ENCODE measurements at regions not wholly inside any gene's neighbourhood (a gene's known extent, or its start where the extent isn't known, plus 50 kb on each side); places are given as distances from the start of the nearest gene placed in this dataset.

DNA sequence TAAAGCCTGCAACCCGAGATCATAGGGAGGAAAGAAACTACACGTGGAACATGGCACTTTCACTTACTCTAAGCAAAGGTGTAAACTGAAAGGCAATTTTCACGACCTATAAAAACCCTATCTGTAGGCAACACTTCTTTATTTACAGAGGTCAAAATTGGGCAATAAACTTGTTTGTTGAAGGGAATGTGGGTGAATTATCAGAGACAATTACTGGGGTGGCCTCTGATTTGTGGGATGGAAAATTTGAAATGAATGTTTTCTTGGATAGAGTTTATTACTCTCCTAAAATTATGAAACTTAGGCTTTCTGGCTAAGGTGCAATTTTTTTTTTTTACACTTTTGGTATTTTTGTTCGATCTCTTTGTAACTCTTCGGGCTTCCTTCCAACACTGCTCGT, 734.1 kb upstream of the TENM3 start:
- Histone ChIP-seq H3K27me3 (replicated peaks; ENCODE audit: control insufficient read depth, insufficient read depth, low read length) (no peaks in the 10 kb centered on the region), H3K4me3 (replicated peaks; ENCODE audit: low read depth, low read length) (no peak overlapping the region)
- no peak for TF ChIP-seq CTCF (IDR thresholded peaks at IDR 0.05; ENCODE audit: insufficient read depth, low read length, poor library complexity, severe bottlenecking)

DNA sequence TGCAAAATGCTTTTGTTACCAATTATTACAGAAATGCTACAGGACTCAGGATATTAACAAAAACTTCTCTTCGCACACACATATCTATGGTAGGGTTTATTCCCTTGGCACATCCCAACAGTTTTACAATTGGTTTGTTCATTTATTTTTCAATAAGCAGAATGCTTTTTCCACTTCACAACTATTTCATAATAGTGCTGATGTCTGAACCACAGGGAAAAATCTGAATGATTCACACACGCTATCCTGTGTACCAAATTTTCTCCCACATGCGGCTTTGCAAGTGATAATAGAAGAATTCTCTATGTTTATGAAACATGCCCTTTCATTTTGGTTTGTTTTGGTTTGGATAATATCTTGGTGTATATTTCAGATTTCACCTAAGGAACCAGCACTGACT, 725.7 kb upstream of the TENM3 start:
- Histone ChIP-seq H3K27me3 (replicated peaks; ENCODE audit: control insufficient read depth, insufficient read depth, low read length) (no peaks in the 10 kb centered on the region), H3K4me3 (replicated peaks; ENCODE audit: low read depth, low read length) (no peak overlapping the region), H3K36me3 (ENCODE audit: control insufficient read depth, insufficient read depth, low read length) (no peaks in the 10 kb centered on the region)
- TF ChIP-seq CTCF (IDR thresholded peaks at IDR 0.05; ENCODE audit: insufficient read depth, low read length, poor library complexity, severe bottlenecking): no peak
- DNase-seq (ENCODE audit: extremely low read depth, insufficient read length): no peak

More for the DNA sequence above, 734.1 kb upstream of the TENM3 start:
- no peaks in the 10 kb centered on the region for H3K36me3 ChIP-seq (ENCODE audit: control insufficient read depth, insufficient read depth, low read length)
- no peak for DNase-seq (ENCODE audit: extremely low read depth, insufficient read length)

DNA sequence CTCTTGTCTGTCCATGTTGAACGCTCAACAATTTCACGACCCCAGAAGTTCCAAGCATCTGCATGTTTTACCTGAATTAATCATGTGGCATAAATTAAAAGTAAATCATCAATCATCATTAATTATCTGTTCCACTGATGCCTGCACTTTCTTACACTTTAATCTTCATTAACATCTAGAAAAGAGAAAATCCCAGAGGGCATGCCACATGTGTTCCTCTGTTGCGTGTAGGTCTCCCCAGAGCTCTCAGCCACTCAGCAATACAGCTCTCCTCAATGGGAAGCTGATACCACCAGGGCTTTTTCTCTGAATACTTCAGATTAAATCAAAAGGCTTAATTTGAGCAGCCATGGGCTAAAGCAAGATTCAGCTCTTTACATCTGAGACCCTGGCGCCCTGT, 722.4 kb upstream of the TENM3 start:
- TF ChIP-seq CTCF (IDR thresholded peaks at IDR 0.05; ENCODE audit: insufficient read depth, low read length, poor library complexity, severe bottlenecking): no peak
- Histone ChIP-seq H3K27me3 (replicated peaks; ENCODE audit: control insufficient read depth, insufficient read depth, low read length) (no peaks in the 10 kb centered on the region), H3K4me3 (replicated peaks; ENCODE audit: low read depth, low read length) (no peak overlapping the region), H3K36me3 (ENCODE audit: control insufficient read depth, insufficient read depth, low read length) (no peaks in the 10 kb centered on the region)
- no peak for DNase-seq (ENCODE audit: extremely low read depth, insufficient read length)

- H3K27me3 ChIP-seq (replicated peaks; ENCODE audit: control insufficient read depth, insufficient read depth, low read length): no peaks in the 10 kb centered on the region
- no peak for DNase-seq (ENCODE audit: extremely low read depth, insufficient read length)
- TF ChIP-seq CTCF (IDR thresholded peaks at IDR 0.05; ENCODE audit: insufficient read depth, low read length, poor library complexity, severe bottlenecking): no peak
- H3K36me3 ChIP-seq (ENCODE audit: control insufficient read depth, insufficient read depth, low read length): no peaks in the 10 kb centered on the region
- H3K4me3 ChIP-seq (replicated peaks; ENCODE audit: low read depth, low read length): no peak overlapping the region
Observed at GRCh38 chr4:181523973-181524372, 719.2 kb upstream of the TENM3 start.

DNA sequence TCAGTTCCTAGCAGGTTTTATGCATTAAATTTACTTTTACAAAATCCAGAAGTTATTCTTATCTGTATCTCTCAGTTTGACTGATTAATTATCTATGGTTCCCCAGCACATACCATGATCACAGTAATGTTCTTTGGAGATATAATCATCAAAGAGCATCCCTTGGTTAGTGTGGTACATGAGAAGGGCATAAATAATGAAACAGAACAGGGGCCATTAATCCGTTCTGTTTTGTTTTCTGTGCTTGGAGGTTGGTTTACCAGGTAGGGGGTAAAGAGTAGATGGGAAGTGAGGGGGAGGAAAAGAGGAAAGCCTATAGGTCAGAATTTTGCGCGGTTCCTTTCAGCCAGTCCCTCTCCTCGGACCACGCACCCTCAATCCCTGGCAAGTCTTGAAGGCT, 718.7 kb upstream of the TENM3 start:
- Histone ChIP-seq H3K4me3 (replicated peaks; ENCODE audit: low read depth, low read length) (no peak overlapping the region), H3K36me3 (ENCODE audit: control insufficient read depth, insufficient read depth, low read length) (no peaks in the 10 kb centered on the region), H3K27me3 (replicated peaks; ENCODE audit: control insufficient read depth, insufficient read depth, low read length) (no peaks in the 10 kb centered on the region)
- TF ChIP-seq CTCF (IDR thresholded peaks at IDR 0.05; ENCODE audit: insufficient read depth, low read length, poor library complexity, severe bottlenecking): no peak
- no peak for DNase-seq (ENCODE audit: extremely low read depth, insufficient read length)

- H3K4me3 ChIP-seq (replicated peaks; ENCODE audit: low read depth, low read length): no peak overlapping the region
- TF ChIP-seq CTCF (IDR thresholded peaks at IDR 0.05; ENCODE audit: insufficient read depth, low read length, poor library complexity, severe bottlenecking): no peak
- no peaks in the 10 kb centered on the region for H3K27me3 ChIP-seq (replicated peaks; ENCODE audit: control insufficient read depth, insufficient read depth, low read length)
- no peaks in the 10 kb centered on the region for H3K36me3 ChIP-seq (ENCODE audit: control insufficient read depth, insufficient read depth, low read length)
- DNase-seq (ENCODE audit: extremely low read depth, insufficient read length): no peak
Observed at GRCh38 chr4:181525634-181526033, 717.6 kb upstream of the TENM3 start.
